ENCODE measurements at regions not wholly inside any gene's neighbourhood (a gene's known extent, or its start where the extent isn't known, plus 50 kb on each side); places are given as distances from the start of the nearest gene placed in this dataset.
"Not testable (repeated sequence)": the region's sequence is repeated elsewhere in the genome, so short reads cannot be mapped to it uniquely, and the experiment has no call there.

DNA sequence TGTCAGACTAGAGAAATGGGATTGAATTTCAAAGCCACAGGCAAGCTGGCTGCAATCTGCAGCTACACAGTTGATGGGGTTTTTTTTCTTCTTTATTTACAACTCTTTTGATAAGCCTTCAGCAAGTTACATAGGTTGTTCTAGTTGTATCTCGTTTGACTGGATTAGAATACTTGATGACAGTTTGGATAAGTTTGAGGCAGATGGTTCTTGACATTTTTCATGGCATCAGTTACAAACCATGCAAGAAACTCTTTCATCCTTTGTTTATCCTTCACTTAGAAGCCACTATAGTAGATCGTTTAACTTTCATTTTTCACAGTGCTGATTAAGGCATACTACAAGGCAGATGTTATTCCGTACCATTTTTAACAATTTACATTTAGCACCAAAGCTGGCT is 238.9 kb downstream of the TOX3 start:
- no peak for DNase-seq

DNA sequence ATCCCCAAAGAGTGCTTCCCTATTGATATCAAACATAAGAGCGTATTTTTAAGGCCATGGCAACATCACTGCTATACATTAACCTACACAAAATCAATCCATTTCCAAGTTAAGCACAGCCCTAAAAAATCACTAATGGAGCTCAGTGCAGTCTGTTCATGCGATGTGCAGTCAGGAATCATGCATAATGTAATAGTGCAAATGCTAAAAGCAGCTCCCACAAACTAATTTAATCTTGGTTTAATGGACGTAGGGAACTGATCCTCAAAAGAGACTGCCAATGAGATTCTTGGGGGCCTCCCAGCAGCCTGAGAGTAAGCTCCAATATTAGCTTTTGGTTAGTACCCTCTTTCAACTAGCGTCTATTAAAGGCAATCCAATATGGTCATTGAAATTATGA is 245.9 kb downstream of the TOX3 start:
- DNase-seq: no peak

DNA sequence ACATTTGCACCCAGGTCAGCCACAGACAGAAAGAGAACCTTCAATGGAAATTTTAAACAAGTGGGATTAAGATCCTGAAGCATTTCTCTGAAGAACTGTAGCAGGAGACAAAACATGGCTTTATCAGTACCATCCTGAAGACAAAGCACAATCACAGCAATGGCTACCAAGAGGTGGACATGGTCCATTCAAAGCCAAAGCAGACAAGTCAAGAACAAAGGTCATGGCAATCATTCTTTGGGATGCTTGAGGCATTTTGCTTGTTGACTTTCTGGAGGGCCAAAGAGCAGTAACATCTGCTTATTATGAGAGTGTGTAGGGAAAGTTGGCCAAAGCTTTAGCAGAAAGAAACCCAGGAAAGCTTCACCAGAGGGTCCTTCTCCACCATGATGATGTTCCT is 248.2 kb downstream of the TOX3 start:
- DNase-seq: no peak

DNA sequence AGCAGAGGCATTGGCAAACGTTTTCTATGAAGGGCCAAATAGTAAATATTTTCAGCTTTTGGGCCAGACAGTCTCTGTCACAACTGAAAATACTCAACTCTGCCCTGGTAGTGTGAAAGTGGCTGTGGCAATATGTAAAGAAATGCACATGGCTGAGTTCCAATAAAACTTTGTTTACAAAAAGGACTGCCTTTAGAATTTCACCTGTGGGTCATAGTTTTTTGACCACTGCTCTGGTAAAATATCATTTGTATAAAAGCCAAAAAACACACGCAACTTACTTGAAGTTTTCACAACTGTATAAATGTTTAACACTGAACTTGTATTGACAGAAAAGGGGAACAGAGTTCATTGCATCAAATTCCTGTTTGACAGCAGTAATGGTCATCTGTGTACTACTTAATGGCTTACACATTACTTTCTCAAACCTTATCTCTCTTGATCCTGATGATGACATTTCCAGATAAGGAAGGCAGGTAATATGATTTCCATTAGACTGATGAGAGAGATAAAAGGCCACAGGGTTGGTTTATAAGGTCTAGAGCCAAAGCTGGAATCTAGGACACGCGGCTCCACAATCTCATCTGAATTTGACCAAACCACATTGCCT is 250.1 kb downstream of the TOX3 start:
- not testable (repeated sequence) for DNase-seq

DNA sequence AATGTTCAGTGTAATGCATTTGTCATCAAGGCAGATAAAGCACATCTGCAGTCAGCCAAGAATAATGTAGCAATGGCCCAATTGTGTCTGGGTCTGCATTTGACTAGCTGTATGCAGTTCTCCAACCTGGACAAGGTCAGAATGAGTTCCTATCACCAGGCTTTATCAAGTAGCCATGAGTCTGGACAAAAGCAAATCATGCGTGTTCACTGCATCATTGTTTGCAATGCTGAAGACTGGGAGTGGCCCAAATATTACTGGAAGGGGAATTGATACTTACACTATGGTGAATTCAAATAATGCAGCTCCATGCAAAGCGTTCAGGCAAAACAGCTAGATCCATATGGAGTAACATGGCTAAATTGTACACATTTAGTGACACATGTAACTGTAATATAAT is 250.9 kb downstream of the TOX3 start:
- DNase-seq: no peak

DNA sequence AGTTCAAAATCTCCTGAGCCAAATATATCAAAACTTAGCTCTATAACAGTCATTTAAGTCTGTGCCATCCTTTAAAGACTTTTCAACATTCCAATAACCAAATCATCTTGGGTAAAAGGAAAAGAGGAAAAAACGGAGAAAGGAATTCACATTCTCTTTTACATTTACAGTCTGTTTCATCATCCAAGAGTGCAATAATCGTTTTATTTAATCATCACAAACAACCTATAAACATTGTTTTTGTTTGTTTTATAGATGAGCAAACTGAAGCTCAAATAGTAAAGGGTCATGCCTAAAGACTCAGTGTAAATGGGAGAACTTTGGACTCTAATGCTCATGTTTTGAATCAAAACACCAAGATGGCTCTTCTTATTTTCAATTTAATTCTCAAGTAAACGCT is 252.3 kb downstream of the TOX3 start:
- DNase-seq: no peak

DNA sequence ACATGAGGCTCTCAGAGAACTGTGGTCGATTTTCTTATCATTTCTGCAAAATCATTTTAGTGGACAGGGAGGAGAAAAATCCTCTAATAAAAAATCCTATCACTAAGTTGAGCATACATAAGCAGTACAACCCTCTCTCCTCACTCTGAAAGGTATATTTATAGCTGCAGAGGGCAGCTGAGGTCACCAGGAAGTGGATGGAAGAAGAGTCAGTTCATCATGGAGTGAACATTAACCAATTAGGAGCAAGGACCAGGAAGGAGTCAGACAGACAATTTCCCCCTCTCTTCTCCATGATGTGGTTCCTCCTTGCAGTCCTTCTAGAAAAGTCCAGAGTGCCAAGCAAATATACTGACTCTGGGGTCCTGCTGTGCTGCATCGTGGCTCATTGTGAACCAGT is 253.7 kb downstream of the TOX3 start:
- DNase-seq: no peak

DNA sequence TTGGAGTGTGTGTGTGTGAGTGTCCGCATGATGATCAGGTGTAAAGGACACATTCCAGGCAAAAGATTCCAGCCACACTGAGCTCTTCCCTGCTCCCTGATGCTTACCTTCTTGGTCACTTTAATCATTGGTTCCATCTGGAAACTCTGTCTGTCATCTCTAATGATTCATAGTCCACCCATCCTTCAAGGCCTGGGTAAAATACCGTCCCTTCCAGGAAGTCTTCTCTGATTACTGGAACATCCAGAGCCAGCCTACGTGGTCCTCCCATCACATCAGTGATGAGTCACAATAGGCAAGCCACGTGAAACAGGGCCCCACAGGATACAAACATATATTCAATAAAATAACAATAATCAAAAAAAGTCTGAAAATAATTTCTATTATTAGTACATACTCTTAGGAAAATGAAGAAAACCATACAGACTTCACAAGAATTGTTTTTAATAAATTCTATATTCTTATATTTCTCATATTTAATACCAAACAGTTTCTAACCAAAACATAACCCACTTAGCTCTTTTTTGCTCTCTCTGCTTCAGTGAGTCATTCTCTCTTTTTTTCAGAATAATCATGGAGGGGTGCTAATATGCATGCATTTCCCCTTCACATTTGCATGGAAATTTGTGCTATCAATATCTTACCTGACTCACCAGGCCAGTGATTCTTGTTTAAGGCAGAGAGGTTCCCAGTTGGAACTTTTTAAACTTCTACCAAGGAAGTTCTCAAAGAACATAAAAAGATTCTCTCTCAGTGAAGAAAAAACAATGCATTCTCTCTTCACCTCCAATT is 263.2 kb downstream of the TOX3 start:
- no peak for DNase-seq

DNA sequence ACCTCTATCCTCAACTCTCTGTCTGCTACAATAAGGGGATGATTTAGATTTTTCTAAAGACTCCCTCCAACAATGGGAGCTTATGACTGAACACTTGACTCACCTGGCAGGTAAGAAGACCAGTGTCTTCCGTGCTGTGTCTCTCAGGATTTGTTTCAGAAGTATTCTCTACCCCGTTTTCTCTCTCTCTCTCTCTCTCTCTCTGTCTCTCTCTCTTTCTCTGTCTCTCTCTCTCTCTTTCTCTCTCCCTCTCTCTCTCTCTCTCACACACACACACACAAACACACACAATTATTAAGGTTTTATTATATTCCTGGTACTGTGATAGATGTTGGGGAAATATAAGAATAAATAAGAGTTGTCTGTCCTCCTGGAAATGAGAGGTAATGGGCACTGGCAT is 263.9 kb downstream of the TOX3 start:
- no peak for DNase-seq

DNA sequence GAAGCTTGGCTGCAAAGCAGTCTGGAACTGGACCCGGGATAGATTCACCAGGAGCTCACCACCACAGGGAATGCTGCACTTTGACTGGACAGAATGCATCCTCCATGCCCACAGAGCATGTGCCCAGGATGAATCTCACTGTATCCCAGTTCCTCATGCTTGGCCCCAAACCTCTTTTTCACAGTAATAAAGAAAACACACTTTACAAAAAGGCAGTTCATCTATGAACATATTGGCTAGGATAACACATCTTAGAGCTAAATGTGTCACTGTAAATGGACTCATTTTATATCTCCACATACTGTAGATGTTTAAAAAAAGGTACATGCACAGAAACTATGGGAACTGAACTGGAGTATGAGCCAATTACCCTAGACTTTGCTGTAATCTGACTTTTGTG is 266.9 kb downstream of the TOX3 start:
- DNase-seq: no peak

DNA sequence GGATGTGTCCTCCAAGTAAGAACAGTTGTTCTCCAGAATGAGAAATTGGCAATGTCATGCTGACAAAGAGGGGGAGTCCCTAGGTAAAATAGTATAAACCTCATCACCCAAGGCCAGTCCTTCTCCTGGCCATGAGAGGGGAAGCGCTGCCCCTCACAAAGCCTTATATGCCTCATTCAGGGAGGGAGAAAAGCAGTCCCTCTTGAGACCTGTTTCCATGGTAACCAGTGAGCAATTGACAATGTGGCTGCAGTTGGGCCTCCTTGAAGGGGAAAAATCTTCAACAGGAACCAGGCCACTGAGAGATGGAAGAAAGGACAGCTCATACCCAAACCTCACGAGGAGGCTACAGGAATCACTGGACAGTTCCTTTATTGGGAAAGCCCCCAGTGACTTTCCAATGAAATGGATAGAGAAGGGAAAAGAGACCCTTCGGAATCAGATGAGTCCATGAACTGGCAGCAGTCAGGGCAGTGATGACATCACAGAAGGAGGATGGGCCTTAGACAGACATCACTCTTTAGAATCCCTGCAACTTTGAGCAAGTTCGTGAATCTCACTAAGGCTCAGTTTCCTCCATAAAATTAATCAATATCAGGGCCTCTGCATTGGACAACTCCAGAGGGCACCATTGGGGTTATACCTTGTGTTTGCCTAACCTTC is 275.7 kb downstream of the TOX3 start:
- no peak for DNase-seq

DNA sequence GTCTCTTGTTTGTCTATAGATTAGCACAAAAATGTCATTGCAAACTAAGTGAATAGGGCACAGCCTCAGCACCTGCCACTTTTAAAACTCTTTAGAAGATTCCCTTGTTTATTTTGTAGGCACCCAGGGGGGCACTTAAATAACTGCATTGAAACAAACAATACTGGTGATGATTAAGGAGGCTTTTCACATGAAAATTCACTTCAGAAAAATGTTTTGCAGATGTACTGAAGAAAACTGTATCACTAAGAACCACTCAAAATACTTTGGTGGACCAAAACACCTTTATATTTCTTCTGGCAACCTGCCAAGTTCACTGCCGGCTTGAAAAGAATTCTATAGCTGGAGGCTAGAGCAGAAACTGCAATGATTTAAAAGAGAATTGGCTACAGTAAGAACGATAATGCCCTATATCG is 281.5 kb downstream of the TOX3 start:
- DNase-seq: no peak

DNA sequence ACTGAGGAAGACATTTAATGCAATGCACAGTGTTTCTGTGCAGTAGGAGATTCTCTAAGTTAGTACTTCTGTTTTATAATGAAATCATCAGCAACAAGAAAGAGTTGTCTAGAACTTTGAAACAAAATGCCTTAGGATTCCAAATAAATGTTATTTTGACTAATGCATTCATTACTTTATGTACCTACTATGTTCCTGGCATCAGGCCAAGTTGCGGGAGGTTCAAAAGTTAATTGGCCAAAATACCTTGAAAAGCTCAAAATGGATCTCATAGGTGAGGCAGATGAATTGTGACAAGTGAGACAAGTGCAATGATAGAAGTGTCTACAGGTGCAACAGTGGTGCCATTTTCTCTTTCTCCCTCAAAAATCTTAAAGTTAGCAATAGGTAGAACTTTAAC is 289.4 kb downstream of the TOX3 start:
- DNase-seq: no peak

DNA sequence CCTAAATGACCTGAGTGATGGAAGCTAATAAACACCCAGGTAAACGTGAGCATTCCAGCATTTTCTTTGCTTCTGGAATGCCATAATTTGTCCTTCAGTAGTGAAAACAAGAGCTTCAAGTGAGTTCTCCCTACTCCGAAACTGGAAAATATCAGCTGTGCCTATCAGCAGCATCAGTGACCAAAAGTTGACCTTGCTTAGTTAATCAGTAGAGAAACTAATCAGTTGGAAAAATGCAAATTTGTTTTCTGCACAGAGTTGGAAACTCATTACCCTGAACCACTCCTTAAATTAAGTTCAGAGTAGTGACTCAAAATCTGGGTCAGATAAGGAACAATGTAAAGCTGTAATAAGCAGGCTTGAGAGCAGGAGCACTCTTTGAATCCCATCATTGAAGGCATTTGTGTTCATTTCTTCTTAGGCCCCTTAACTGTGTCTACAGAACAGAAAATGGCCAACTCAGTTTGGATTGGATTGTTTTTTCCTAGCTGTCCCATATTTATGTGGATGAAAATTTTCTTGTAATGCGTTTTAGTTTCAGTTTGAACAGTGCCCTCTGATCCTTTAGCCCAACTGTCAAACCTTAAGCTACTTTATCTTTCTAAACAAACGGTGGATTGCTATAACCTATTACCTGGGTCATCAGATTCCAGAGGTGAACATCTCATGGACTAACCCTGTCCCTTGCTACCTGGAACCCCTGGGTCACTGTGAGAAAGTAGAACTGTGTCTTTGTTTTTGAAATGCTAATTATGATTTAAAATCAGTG is 290.4 kb downstream of the TOX3 start:
- no peak for DNase-seq

DNA sequence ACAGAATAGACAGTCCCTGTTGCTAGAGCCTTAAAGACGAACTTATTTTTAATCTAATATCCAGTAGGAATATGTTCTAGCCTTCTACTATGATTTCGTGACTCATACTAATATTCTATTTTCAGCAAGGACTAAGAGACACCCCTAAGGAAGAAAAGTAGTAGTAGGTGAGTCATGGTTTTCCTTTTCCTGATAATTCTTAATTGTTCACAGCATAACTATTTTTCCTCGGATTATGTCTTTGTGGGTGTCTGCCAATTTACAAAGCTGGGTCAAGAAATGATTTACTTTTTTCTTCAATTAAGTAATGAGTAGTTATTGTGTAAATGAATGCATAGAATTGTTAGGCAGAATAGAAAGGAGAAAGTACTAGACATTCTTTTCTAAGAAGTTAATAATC is 292.2 kb downstream of the TOX3 start:
- no peak for DNase-seq

DNA sequence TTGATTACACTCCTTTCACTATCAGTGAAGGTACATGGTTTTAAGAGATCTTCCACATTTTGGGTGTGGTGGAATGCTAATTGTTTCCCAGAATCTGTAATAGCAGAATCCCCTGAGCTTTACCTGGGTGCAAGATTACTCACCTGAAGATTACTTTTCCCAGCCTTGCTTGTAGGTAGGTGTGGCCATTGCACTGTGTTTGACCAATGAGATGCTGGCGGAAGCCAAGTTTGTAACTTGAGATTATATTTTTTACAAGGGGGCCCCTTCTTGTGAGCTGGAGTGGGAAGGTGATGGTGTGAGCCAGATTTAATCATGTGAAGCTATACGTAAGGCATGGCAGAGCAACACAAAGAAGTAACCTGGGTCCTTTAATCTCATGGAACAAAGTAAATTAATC is 294.3 kb downstream of the TOX3 start:
- DNase-seq: no peak

DNA sequence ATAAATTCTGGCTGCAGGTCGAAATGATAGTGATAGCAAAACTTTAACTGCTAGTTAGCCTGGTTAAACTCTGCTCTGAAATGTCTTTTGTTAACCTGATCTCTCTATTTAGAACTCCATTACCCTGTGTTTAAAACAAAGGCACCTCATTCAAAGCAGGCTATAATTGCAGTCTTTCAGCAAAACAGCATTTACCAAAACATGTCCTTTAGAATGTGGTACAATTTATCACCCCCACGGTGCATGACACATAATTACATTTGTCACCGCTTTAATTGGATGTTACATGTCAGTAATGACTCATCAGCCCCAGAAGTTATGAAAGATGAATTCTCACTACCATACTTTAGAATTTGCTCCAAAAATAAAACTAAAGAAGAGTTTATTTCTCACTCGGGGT is 295.4 kb downstream of the TOX3 start:
- no peak for DNase-seq

DNA sequence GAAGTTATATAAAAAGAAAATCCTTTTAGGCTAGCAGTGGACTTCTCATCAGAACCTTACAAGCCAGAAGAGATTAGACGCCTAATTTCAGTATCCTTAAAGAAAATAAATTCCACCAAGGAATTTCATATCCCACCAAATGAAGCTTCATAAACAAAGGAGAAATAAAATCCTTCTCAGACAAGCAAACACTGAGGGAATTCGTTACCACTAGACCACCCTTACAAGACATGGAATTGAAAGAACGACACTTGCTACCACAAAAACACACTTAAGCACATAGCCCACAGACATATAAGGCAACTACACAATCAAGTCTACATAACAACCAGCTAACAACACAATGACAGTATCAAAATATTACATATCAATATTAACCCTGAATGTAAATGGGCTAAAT is 299.2 kb downstream of the TOX3 start:
- no peak for DNase-seq

DNA sequence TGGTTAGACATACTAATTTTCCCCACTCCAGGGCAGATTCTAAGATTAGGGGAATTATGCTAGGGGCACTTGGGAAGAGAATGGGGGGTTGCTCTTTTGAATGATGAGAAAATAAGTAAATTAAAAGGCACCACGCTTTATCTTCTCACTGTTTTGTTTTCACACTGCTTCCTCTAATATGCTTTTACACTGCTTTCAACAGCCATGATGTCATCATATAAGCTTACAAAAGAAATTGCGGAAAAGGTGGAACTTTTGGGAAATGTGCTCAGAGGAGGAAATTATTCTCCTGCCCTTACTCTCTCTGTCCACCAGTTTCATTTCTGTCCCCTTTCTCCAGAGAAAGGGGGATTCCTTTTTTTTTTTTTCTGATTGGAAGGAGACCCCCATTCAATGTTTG is 308.2 kb downstream of the TOX3 start:
- no peak for DNase-seq

DNA sequence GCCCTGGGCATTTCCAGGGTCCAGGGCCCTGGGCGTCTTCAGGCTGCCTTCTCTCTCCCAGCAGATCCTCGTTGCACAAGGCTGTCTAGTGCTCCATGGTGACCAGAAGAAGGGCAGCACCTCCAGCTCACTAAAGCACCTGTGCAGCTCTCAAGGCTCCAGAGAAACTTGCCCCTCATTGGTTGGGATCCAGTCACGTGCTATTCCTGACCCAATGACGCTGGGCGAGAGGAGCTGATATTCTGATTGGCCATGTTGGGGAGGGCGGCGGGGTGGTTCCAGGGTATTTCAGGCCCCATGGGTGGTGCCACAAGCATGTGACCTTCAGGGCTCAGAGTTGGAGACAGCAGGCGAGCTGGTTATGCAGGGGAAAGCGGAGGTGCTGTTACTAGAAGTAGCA is 309.1 kb downstream of the TOX3 start:
- DNase-seq: no peak

DNA sequence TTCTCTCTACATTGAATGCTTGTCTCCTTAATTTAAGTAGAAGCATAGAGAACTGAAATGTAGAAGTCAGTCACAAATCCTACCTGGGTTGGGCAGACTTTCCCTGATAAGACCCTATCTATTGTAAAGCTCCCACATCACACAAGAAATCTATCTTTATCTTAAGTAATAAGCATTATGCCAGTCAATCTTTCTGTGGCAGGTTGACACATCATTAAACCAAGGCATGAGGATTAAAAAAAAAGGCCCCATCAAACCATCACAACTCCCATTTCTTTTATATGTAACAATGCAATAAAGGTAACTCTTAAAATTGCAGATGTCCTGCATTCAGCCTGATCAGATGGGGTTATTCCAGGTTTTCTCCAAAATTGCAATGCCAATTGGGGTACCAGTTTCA is 311.8 kb downstream of the TOX3 start:
- DNase-seq: no peak

DNA sequence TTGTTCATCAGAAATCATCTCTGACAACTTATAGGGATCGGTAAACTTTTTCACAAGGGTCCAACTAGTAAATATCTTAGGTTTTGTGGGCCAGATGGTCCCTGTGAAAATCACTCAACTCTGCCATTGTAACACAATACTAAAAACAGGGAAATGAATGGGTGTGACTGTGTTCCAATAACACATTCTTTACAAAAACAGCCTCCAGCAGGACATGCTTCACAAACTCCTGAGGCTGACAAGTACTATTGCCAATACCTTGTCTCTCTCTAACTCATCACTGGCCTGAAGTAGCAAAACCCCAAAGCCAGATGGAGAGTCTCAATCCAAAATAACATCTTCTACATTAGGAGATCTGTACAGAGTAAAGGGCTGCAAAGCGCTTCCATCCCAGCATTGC is 312.3 kb downstream of the TOX3 start:
- DNase-seq: no peak

DNA sequence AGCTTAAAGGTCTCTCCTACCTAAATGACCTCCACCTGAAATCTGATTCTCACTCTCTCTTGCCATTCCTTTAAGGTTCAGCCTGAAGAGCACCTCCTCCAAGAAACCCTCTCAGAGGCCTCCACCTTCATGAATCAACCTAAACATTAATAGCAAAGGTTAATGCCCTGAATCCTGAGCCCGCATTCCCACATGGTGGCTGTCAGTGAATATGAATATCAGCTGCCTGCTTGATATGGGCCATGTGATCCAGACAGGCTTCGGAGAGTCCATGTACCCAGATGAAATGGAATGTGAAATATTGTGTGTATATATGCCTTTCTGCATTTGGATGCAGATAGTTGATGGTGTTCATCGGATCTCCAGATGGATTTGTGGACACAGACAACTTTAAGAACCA is 317.5 kb downstream of the TOX3 start:
- DNase-seq: no peak

DNA sequence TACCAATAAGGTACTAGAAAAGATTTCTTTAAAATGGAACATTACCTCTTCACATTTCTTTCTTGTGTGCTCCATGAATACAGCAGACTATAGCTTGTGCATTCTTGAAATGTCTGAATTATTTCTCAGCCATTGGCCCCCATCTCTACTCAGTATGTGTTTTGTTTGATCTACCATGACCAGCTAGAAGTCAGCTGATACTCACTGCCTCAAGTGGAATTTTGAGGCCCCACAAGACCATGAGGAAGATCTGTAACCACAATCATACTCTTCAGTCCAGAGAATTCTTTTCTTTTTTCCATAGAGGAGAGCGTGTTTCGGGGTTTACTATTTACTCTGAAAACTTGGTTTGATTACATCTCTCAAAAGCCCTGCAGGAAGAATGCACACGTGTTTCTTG is 319.1 kb downstream of the TOX3 start:
- no peak for DNase-seq

All from activated CD4-positive, alpha-beta T cell treated with anti-CD3 and anti-CD28 coated beads, Interleukin-2, amount 50 U/mL, for 48 hours (primary cell).